ENCODE measurements at regions not wholly inside any gene's neighbourhood (a gene's known extent, or its start where the extent isn't known, plus 50 kb on each side); places are given as distances from the start of the nearest gene placed in this dataset.

- TF ChIP-seq CTCF (IDR thresholded peaks at IDR 0.05), result peak in 1 of 3 experiments; percentile 18
- no peak for TF ChIP-seq POLR2A (IDR thresholded peaks at IDR 0.05)
Measured at GRCh38 chrX:66731398-66731797, 92.5 kb upstream of the EDA2R start.
